GM19397 (cell line): ENCODE measurements at regions not wholly inside any gene's neighbourhood (a gene's known extent, or its start where the extent isn't known, plus 50 kb on each side); places are given as distances from the start of the nearest gene placed in this dataset.

Experiments used
- ATAC-seq: cut with Tn5 transposase; IDR thresholded peaks from one replicate; pipeline ENCODE4 v1.9.1; 2021; ENCODE audit warnings: mild to moderate bottlenecking, moderate library complexity; ENCODE audit not compliant: unreplicated experiment

DNA sequence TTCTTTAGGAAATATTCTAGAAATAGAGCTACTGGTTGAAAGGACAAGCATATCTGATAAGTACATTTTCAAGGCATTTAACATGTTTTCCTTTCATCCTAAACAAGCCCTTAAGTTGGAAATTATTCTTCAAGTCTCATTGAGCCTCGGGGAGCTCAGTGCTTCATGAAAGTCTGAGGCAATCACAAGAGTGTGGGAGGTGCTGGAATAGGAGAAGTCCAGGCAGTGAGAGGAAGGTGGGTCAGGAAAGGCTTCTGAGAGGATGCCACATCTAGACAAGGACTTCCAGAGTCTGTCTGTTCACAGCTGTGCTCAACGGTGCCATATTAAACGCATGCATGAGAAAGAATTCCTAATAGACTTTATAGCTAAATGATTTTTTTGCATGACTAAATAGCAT, 69.8 kb downstream of the CD83 start:
- no peak for ATAC-seq

DNA sequence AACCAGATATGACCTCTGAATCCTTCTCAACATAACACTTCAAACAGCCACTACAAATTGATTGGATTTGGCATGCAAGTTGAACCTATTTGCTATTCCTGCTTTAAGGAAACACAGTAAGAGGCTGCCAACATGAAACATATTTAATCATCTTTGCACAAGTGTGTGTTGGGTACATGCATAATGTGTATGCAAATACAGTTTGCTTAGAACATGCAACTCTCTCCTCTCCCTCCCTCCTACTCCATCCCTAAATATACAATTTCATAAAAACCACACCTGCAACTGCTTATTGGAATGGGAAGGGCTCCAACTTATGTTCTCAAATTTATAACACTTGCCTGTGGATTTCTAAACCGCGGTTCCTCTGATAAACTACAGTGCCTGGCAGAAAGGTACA, 71.5 kb downstream of the CD83 start:
- no peak for ATAC-seq

DNA sequence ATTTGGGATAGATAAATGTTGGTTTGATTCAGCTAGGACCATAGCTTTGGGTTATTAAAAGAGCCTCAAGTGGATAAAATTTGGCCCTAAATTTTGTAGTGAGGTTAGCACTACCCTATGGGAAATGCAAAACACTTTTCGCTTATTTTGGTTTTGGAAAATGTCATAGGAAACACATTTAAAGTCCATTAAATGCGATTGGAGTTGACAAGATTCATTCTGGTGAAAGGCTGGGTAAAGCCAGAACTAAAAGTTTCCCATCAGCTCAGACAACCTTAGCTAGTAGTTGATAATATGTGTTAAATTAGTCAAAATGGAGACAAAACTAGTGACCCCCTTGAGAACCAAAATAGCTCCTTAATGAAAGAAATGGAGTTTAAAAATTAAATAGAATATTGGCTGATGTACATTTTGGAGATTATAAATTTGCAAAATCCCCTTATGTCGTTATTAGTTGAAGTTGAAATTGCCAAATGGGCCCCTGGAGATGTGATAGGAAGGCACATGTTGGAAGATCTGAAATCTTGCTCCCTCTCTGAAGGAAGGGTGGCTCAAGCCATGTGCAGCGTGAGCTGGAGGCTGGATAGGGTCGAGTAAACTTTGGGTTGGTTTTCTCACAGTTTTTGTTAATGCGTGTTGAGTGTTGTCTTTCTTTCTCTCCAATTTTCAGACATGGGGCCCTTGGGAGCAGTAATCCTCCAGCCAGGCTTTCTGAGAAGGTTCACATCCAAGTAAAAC, 72.8 kb downstream of the CD83 start:
- ATAC-seq, result no peak

DNA sequence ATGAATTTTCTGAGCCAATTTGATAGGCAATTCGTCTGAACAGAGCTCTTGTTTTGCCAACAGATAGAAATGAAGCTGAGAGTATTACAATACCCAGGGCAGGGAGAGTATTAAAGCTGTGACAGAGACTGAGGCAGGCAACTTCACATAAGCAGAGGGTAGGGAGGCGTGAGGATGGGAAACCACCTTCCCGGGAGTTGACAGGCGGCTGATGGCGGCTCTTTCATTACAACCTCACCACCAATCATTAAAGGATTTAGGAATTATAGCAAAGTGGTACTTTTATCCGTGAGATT, 73.3 kb downstream of the CD83 start:
- no peak for ATAC-seq

DNA sequence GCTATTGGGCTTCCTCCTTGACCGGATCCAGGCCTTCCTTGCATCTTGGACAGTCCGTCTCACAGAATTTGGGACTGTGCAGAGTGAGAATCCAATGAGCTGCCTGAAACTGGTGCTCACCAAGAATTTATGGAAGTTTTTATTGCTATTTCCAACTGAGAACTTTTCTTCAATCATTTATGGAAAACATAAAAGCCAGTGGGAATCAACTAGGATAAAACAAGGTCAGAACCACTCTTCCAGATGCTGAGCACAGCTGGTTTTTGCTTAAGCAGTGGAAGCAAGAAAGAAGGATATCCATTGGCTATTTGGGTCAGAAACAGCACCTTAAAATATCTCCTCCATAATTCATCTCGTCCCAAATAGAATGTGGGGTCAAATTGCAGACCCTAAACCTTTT, 74.2 kb downstream of the CD83 start:
- ATAC-seq, result no peak

DNA sequence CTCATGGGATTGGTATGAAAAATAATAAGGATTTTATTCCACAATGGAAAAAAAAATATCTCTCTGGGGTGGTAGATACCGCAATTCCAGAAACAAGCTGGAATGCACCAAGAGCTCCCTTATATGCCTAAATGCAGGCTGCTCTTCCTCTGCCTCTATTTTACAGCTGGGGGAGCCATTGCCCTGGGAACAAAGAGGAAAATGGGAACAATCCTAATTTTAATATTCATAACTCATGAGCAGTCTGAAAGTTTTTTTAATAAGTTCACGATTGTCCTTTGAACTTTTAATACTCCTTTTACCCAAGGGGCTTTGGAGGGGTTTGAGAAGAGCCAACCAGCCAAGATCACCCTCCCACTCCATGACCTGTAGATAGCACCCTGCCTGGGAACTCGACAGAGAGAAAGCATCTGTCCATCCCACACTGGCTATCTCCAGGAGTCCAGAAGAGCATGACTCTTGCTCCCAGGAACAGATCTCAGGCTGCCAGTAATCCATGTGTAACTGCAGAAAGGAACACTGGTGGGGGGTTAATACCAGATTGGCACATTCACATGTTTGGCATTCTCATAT, 74.7 kb downstream of the CD83 start:
- no peak for ATAC-seq

DNA sequence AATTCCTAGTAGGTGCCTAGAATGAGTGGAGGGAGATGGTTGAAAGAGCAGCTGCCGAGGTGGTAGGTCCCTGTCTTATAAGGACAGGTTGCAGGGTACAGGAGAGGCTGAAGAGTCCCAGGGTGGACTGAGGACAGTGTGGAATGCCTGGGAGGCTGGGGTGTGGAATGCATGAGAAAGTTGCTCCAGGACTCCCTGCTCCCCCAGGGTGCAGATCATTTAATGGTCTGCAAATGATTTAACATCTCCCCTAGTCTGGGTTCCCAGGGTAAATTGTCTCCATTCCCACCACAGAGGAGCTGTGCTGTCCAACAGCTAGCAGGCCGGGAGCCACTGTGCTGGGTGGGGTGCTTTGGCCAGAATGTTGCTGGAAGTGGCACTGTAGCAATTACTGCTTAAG, 76.0 kb downstream of the CD83 start:
- no peak for ATAC-seq

DNA sequence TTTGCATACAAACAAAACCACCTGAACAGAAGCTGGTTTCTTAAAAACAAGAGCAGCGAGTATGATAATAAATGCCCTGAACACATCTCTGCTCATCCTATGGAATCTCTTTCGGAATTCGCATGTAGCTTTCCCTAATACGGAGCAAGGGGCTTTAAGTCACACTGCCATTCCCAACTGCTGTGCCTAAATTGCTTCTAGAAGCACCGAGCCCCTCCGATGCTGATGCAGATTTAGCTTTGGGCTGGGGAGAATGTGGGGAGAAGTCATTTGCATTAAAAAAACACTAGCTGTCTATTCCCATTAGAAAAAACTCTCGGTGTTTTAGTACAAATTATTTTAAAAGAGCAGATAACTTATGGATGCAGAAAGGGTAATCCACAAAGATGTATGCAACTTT, 76.9 kb downstream of the CD83 start:
- ATAC-seq, result no peak

DNA sequence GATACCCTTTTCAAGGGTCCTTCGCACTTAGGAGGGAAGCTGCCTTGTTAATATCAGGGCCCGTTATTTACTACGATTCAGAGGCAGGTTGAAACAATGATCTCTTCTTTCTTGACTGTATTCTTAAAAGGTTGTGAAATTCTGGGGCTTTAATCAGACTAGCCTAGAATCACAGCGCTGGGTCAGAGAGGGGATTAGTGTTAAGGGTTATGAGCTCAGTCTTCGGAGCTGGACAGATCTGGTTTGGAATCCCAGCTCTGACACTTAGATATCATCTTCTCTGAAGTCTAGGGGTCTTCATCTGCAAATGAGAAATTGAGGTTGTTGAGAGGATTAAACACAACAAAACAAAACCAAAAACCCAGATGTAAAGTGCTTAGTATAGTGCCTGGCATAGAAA, 77.4 kb downstream of the CD83 start:
- no peak for ATAC-seq

DNA sequence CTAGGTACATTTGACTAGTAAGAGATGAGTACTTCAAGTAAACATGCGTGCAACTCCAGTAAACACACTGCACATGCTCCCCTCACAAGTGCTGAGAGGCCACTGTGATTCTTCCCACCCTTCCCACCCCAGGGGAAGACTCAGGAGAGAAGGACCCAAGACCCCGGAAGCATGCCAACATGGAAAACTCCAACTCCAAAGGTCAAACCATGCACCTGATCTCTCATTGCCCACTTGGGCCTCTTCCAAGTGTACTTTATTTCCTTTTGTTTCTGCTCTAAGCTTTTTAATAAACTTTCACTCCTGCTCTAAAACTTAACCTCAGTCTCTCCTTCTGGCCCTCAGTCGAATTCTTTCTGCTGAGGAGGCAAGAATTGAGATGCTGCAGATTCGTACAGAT, 78.5 kb downstream of the CD83 start:
- no peak for ATAC-seq

DNA sequence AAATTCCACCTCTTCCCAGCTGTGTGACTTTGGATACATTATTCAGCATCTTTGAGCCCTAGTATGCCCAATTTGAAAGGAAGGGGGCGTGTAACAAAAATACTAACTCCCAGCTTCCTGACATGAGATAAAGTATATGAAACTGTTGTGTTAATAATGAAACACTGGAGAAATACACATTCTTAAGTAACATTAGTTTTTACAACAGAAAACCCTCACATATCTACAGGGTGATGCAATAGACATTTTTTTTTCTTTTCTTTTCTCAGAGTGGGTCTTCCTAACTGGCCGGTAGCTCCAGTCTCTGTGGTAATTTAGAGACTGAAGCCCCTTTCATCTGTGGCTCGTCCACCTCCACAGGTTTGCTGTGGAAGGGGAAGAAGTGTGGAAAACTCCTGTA, 79.5 kb downstream of the CD83 start:
- no peak for ATAC-seq

DNA sequence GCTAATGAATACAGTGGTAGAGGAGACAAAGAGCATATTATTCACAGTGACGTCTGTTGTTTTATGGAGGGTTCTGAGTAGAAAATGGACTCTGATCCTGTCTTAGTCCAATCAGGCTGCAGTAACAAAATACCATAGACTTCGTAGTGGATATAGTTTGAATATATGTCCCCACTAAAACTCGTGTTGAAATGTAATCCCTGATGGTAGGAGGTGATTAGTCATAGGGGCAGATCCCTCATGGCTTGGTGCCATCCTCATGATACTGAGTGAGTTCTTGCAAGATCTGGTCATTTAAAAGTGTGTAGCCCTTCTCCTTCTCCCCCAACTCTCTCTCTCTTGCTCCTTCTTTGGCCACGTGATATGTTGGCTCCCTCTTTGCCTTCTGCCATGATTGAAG, 82.5 kb downstream of the CD83 start:
- ATAC-seq, result no peak

DNA sequence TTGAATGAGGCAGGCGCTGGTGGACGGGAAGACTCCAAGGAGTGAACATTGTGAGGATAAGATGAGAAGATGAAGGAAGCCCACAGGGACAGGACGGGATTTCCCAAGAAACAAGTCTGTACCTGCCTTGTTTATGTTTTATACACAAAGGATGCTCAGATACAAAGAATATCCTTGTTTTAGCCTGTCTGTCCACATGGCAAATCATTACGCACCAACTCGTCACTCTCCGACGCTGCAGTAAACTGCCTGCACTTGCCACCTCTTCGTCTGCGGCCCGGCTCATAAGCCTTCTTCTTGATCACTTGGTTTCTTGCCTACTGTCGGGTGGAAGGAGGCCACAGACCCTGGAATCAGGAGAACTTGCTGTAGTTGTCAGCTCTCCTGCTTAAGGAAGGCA, 85.4 kb downstream of the CD83 start:
- no peak for ATAC-seq

DNA sequence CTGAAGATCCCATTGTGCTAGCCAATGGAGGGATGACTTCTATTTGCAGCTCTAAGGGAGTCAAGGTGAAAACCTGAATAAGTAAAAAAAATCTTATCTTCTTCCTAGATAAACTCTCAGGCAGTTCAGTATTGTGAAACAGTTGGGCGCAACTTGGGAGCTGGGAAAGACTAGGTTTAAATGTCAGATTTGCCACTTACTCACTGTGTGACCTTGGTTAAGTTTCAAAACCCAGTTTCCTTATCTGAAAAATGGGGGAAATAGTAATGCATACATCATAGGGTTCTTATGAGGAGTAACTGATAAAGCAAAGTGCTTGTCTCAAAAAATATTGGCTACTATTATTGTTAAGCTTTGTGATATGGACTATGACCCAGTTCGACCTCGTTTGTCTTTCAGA, 88.8 kb downstream of the CD83 start:
- ATAC-seq, result no peak

DNA sequence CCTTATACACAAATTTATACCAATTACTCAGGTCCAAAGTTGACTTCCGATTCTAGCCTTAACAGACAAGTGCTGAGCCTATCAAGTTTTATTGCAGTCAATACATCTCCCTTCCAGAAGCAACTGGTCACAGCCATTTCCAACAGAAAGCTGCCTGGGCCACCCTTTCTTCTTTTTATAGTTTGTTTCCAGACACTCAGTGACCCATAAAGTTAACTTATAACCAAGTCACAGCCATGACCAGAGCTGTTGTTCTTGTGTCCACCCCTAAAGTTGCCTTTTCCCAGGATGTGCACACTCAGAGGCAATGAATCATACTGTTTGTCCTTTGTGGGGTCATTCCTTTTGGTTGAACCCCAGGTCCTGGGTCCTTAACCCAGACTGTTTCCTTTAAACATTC, 89.9 kb downstream of the CD83 start:
- ATAC-seq, result no peak

DNA sequence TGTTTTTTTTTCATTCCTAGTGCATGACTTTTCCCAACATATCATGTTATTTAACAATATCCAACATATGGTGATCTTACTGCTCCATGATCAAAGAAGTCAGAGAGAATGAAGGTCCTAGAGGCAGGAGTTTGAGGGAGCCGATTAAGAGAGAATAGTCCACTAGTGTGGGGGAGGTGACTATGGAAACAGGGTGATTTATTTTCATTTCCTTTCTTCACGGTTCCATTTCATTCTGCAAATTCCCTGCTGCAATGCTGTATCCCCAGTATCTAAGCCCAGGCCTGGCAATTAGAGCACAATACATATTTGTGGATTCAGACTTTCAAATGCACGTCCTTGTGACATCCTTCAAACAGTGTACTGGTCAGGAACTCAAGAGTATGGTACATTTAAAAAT, 91.4 kb downstream of the CD83 start:
- ATAC-seq, result no peak

DNA sequence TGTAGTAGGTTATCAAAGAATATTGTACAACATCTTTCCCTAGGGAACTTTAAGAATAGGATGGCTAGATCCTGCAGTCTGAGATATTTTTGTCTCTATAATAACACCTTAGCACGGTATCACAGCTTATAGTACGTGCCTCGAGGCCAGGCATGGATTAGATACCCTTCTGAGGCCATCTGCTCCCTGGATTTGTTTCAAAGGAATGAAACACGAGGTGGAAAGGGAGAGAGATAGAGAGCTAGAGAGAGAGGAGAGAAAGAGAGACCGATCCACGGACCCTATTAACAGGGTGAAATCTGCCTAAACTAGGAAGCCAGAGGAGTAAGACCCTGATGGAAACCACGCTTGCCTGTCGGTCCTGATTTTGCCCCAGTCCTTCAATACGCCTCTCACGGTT, 92.5 kb downstream of the CD83 start:
- ATAC-seq, result no peak

DNA sequence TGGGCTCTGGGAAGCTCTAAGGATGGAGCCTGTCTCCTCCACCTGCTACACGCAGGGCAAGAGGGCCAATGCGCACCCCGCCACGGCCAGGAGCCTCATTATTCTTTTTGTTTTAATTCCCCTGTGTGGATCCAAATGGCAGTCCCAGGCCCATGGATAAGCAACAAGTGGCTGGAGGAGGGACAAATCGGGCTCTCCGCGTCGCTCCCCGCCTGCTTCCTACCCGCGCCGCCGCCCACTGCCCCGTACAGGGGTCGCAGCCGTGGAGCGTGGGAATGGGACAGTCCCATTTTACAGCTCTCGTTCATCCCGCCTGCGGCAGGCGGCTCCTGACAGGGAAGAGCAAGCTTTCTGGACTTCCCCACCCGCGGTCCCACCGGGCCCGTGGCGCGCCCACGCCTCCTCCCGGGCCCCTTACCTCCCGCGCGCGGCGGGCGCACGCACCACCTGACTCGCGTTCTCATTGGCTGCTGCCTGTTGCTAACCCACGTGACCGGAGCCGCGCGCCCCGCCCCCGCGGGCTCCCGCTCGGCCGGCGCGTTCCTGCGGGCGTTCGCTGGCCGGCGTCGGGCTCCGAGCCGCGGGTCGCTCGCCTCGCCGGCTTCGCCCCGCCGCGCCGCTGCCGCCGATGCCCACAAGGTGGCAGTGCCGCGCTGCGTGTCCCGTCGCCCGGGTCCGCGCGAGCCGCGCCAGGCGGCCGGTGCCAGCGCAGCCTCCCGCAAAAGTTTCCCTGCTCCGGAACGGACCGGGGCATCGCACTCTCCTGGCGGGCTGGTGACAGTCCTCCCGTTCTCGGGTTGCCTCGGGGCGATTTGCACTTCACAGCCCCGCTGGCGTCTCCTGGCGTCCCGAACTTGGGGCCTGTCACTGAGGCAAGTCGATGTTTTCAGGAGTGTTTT, 93.3 kb downstream of the CD83 start:
- peak; percentile 95 for ATAC-seq

DNA sequence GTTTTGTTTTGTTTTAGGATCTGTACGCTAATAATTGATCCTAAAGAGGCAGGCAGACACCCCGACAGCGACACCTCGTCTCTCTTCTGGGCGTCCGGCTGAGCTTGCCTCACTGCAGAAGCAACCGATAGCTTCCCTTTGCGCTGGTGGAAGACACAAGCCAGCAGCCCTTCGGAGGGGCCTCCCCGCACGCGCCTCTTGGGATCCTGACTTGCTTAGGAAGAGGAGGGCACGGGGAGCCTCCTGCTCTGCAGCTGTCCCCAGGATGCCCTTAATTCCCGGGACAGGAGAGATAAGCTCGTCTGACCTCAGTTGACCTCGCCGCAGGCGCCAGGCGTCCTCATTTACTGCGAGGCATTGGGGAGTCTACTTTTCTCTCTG, 94.0 kb downstream of the CD83 start:
- no peak for ATAC-seq

DNA sequence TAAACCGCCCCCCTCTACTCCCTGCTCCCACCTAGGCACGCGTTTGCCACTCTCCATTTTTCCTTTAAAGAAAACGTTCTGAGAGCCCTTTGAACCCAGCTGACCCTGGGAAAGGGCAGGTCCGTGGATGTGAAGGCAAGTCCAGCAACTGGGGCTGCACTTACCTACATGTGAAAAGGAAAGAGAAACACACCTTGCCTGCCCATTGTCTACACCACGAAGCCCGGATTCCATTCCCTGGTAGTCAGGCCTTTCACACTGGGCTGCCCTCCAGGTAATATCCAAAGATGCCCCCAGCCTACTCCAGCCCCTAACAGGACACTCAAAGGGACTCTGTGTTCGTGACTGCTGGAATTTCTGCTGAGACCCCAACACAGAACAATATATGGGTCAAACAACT, 94.4 kb downstream of the CD83 start:
- no peak for ATAC-seq

DNA sequence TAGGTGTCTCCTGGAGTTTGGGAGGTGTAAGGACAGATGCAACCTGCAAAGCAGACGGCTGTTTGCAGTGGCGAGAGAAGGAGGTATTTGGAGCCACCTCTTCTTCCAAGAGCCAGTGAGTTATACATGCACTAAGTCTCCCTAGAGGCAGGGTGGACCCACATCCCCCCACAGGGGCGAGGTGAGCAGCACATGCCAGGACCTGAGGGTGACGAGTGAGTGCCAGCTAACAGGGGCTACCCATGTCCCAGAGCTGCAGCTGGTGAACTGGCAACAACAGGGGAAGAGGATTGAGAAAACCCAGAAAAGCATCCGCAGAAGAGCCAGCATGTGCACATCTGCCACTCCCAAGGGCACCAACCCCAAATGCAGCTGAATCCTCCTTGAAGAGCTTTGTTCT, 95.1 kb downstream of the CD83 start:
- no peak for ATAC-seq

DNA sequence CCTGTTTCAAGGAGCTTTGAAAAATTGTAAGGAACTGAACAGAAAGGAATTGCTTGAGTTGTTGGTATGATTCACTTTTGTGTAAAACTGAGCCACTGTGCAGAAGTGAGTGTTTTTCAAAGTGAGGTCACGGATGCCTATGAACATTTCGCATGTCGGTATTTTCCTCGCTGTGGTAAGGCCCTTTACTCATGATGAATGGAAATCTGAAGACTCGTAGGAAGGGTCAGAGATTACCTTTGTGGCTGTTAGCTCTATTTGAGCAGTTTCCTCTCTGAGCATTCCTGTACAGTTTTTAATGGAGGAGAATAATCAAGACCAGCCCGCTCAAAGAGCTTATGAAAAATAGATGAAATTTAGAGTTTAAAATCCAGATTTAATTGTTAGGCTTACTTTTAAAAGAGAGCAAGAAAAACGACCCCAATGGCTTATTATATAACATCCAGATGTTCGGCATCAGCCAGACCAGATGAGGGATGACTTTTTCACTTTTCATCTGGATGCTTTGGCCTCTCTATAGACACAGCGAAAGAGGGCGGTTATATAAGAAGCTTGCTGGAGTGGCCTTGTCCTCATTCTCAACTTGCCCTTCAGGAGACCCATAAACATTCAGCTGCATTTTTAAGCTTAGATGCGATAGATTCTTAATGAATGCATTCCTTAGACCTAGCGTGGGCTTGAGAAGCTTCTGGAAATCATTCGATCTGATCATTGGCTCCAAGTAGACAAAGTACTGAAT, 99.5 kb downstream of the CD83 start:
- ATAC-seq, result no peak
